ENCODE measurements at regions not wholly inside any gene's neighbourhood (a gene's known extent, or its start where the extent isn't known, plus 50 kb on each side); places are given as distances from the start of the nearest gene placed in this dataset.

GRCh38 chr5:43873791-43874190 is 270.8 kb downstream of the NNT start:
- no peak for TF ChIP-seq EZH2 (IDR thresholded peaks at IDR 0.05; ENCODE audit: borderline replicate concordance, low read depth, low read length)
- no peak for TF ChIP-seq CTCF (IDR thresholded peaks at IDR 0.05 in 2 of 3, conservative IDR thresholded peaks at IDR 0.05 in 1 of 3; ENCODE audit: insufficient read depth in 2 of 3, low read depth in 1 of 3, low read length in 3 of 3)
- TF ChIP-seq SAFB2 (IDR thresholded peaks at IDR 0.05; ENCODE audit: borderline replicate concordance, low read depth, low read length, severe bottlenecking) = no peak
- TF ChIP-seq ZBTB1 (CRISPR knock-in tag; IDR thresholded peaks at IDR 0.05; ENCODE audit: borderline replicate concordance, low read depth) = no peak
- no peak for TF ChIP-seq POLR2A (conservative IDR thresholded peaks at IDR 0.05)
- TF ChIP-seq HMG20A (CRISPR knock-in tag; conservative IDR thresholded peaks at IDR 0.05) = no peak
- TF ChIP-seq, protein P1, sequence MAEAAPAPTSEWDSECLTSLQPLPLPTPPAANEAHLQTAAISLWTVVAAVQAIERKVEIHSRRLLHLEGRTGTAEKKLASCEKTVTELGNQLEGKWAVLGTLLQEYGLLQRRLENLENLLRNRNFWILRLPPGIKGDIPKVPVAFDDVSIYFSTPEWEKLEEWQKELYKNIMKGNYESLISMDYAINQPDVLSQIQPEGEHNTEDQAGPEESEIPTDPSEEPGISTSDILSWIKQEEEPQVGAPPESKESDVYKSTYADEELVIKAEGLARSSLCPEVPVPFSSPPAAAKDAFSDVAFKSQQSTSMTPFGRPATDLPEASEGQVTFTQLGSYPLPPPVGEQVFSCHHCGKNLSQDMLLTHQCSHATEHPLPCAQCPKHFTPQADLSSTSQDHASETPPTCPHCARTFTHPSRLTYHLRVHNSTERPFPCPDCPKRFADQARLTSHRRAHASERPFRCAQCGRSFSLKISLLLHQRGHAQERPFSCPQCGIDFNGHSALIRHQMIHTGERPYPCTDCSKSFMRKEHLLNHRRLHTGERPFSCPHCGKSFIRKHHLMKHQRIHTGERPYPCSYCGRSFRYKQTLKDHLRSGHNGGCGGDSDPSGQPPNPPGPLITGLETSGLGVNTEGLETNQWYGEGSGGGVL (CRISPR knock-in tag; IDR thresholded peaks at IDR 0.05) = no peak
- no peak for TF ChIP-seq SIX5 (IDR thresholded peaks at IDR 0.05; ENCODE audit: borderline replicate concordance in 1 of 2, insufficient read depth in 1 of 2, low read depth in 1 of 2, low read length in 2 of 2)
- no peak for TF ChIP-seq NFRKB (IDR thresholded peaks at IDR 0.05; ENCODE audit: low read depth)
- no peak for TF ChIP-seq HLTF (IDR thresholded peaks at IDR 0.05)
- no peak for TF ChIP-seq MAFK (IDR thresholded peaks at IDR 0.05; ENCODE audit: low read length)
- no peak for TF ChIP-seq TBL1XR1 (IDR thresholded peaks at IDR 0.05; ENCODE audit: low read length in 2 of 2)
